ENCODE measurements at regions not wholly inside any gene's neighbourhood (a gene's known extent, or its start where the extent isn't known, plus 50 kb on each side); places are given as distances from the start of the nearest gene placed in this dataset.
"Not testable (repeated sequence)": the region's sequence is repeated elsewhere in the genome, so short reads cannot be mapped to it uniquely, and the experiment has no call there.

GRCh38 chr4:188282471-188283232 lies 143.4 kb downstream of the TRIML1 start:
- no peak for DNase-seq (ENCODE audit: low read depth, low spot score)

- DNase-seq (ENCODE audit: low read depth, low spot score): no peak
Observed at GRCh38 chr4:188287169-188287894, 148.1 kb downstream of the TRIML1 start.

GRCh38 chr4:188289531-188290125 lies 150.4 kb downstream of the TRIML1 start:
- DNase-seq (ENCODE audit: low read depth, low spot score): no peak

- DNase-seq (ENCODE audit: low read depth, low spot score): no peak
Observed at GRCh38 chr4:188295899-188296298, 156.7 kb downstream of the TRIML1 start.

- DNase-seq (ENCODE audit: low read depth, low spot score): no peak
Observed at GRCh38 chr4:188296331-188296730, 157.1 kb downstream of the TRIML1 start.

- no peak for DNase-seq (ENCODE audit: low read depth, low spot score)
Observed at GRCh38 chr4:188297873-188298272, 158.6 kb downstream of the TRIML1 start.

- DNase-seq (ENCODE audit: low read depth, low spot score): no peak
Observed at GRCh38 chr4:188299161-188299560, 159.9 kb downstream of the TRIML1 start.

- DNase-seq (ENCODE audit: low read depth, low spot score): no peak
Observed at GRCh38 chr4:188300385-188300784, 161.1 kb downstream of the TRIML1 start.

GRCh38 chr4:188305690-188306089 lies 166.4 kb downstream of the TRIML1 start:
- DNase-seq (ENCODE audit: low read depth, low spot score): no peak

GRCh38 chr4:188307591-188307990 lies 168.3 kb downstream of the TRIML1 start:
- DNase-seq (ENCODE audit: low read depth, low spot score): no peak

- no peak for DNase-seq (ENCODE audit: low read depth, low spot score)
Observed at GRCh38 chr4:188308142-188308541, 168.9 kb downstream of the TRIML1 start.

GRCh38 chr4:188316391-188316790 lies 177.2 kb downstream of the TRIML1 start:
- no peak for DNase-seq (ENCODE audit: low read depth, low spot score)

GRCh38 chr4:188328966-188329365 lies 189.7 kb downstream of the TRIML1 start:
- DNase-seq (ENCODE audit: low read depth, low spot score): no peak

- no peak for DNase-seq (ENCODE audit: low read depth, low spot score)
Observed at GRCh38 chr4:188329521-188329920, 190.3 kb downstream of the TRIML1 start.

GRCh38 chr4:188332265-188332664 lies 193.0 kb downstream of the TRIML1 start:
- no peak for DNase-seq (ENCODE audit: low read depth, low spot score)

- no peak for DNase-seq (ENCODE audit: low read depth, low spot score)
Observed at GRCh38 chr4:188336891-188337290, 197.7 kb downstream of the TRIML1 start.

- DNase-seq (ENCODE audit: low read depth, low spot score): no peak
Observed at GRCh38 chr4:188341428-188341827, 202.2 kb downstream of the TRIML1 start.

- DNase-seq (ENCODE audit: low read depth, low spot score): no peak
Observed at GRCh38 chr4:188346171-188346809, 207.0 kb downstream of the TRIML1 start.

- no peak for DNase-seq (ENCODE audit: low read depth, low spot score)
Observed at GRCh38 chr4:188347339-188347738, 208.1 kb downstream of the TRIML1 start.

GRCh38 chr4:188349569-188349968 lies 210.3 kb downstream of the TRIML1 start:
- DNase-seq (ENCODE audit: low read depth, low spot score): not testable (repeated sequence)

- DNase-seq (ENCODE audit: low read depth, low spot score): no peak
Observed at GRCh38 chr4:188363196-188363595, 224.0 kb downstream of the TRIML1 start.

GRCh38 chr4:188370777-188371176 lies 231.5 kb downstream of the TRIML1 start:
- no peak for DNase-seq (ENCODE audit: low read depth, low spot score)
